ENCODE measurements at regions not wholly inside any gene's neighbourhood (a gene's known extent, or its start where the extent isn't known, plus 50 kb on each side); places are given as distances from the start of the nearest gene placed in this dataset.
"Not testable (repeated sequence)": the region's sequence is repeated elsewhere in the genome, so short reads cannot be mapped to it uniquely, and the experiment has no call there.

- not testable (repeated sequence) for H3K4me3 Mint-ChIP-seq; H3K27me3 Mint-ChIP-seq; ATAC-seq (replicated peaks); H3K4me1 Mint-ChIP-seq; H3K27ac Mint-ChIP-seq; DNase-seq; H3K36me3 Mint-ChIP-seq; H3K9me3 Mint-ChIP-seq
Measured at GRCh38 chr5:134471858-134472449, 53.5 kb upstream of the JADE2 start.

GRCh38 chr5:134468921-134469400 lies 56.5 kb upstream of the JADE2 start:
- Mint-ChIP-seq H3K27ac (no peak overlapping the region), H3K9me3 (peaks cover 7 to 8% of the 10 kb centered on the region in 2 donors), H3K27me3 (no peaks in the 10 kb centered on the region), H3K4me3 (no peak overlapping the region), H3K4me1 (peaks cover 14 to 32% of the 10 kb centered on the region in 2 donors), H3K36me3 (peaks cover 0 to 4% of the 10 kb centered on the region in 2 donors)
- no peak for ATAC-seq (replicated peaks)
- no peak for DNase-seq

GRCh38 chr5:134467231-134467630 lies 55.5 kb upstream of the CDKN2AIPNL start:
- no peak overlapping the region for H3K4me3 Mint-ChIP-seq
- ATAC-seq (replicated peaks) (no peak), DNase-seq (no peak)
- H3K27ac Mint-ChIP-seq: peak overlapping the region; percentile 91
- peaks cover 17 to 43% of the 10 kb centered on the region in 2 donors for H3K4me1 Mint-ChIP-seq
- H3K27me3 Mint-ChIP-seq: no peaks in the 10 kb centered on the region
- H3K36me3 Mint-ChIP-seq: peaks cover 0 to 4% of the 10 kb centered on the region in 2 donors
- H3K9me3 Mint-ChIP-seq: peaks cover 4% of the 10 kb centered on the region in 2 donors

- Mint-ChIP-seq H3K4me3 (peak overlapping the region; percentile 84 to 86), H3K9me3 (no peaks in the 10 kb centered on the region), H3K4me1 (peaks cover 17 to 50% of the 10 kb centered on the region in 2 donors), H3K27me3 (no peaks in the 10 kb centered on the region), H3K36me3 (no peaks in the 10 kb centered on the region), H3K27ac (peak overlapping the region; percentile 91)
- peak; percentile 68 for ATAC-seq (replicated peaks)
- DNase-seq: peak; percentile 44
Measured at GRCh38 chr5:134466241-134467069, 54.8 kb upstream of the CDKN2AIPNL start.

- ATAC-seq (replicated peaks) (peak; percentile 75 to 81), DNase-seq (peak; percentile 72)
- H3K36me3 Mint-ChIP-seq: no peaks in the 10 kb centered on the region
- peak overlapping the region; percentile 84 to 86 for H3K4me3 Mint-ChIP-seq
- H3K4me1 Mint-ChIP-seq: peaks cover 19 to 56% of the 10 kb centered on the region in 2 donors
- no peaks in the 10 kb centered on the region for H3K9me3 Mint-ChIP-seq
- peak overlapping the region; percentile 91 for H3K27ac Mint-ChIP-seq
- H3K27me3 Mint-ChIP-seq: no peaks in the 10 kb centered on the region
Measured at GRCh38 chr5:134465816-134466240, 54.1 kb upstream of the CDKN2AIPNL start.

GRCh38 chr5:134464988-134465815 lies 53.5 kb upstream of the CDKN2AIPNL start:
- H3K36me3 Mint-ChIP-seq: no peaks in the 10 kb centered on the region
- peak in 1 of 2 donors; percentile 62 for ATAC-seq (replicated peaks)
- H3K4me1 Mint-ChIP-seq: peaks cover 19 to 59% of the 10 kb centered on the region in 2 donors

GRCh38 chr5:134463991-134464760 lies 52.5 kb upstream of the CDKN2AIPNL start:
- ATAC-seq (replicated peaks): peak in 1 of 2 donors; percentile 13
- no peaks in the 10 kb centered on the region for H3K36me3 Mint-ChIP-seq
- no peak for DNase-seq
- H3K4me1 Mint-ChIP-seq: peaks cover 22 to 59% of the 10 kb centered on the region in 2 donors
- no peak overlapping the region for H3K4me3 Mint-ChIP-seq
- H3K27me3 Mint-ChIP-seq: no peaks in the 10 kb centered on the region
- H3K9me3 Mint-ChIP-seq: no peaks in the 10 kb centered on the region
- H3K27ac Mint-ChIP-seq: peak overlapping the region; percentile 65

More at GRCh38 chr5:134464988-134465815, 53.5 kb upstream of the CDKN2AIPNL start:
- H3K27me3 Mint-ChIP-seq: no peaks in the 10 kb centered on the region
- DNase-seq: no peak
- H3K4me3 Mint-ChIP-seq: peak overlapping the region; percentile 84 to 86
- no peaks in the 10 kb centered on the region for H3K9me3 Mint-ChIP-seq
- H3K27ac Mint-ChIP-seq: peak overlapping the region; percentile 91

GRCh38 chr5:134463176-134463720 lies 51.6 kb upstream of the CDKN2AIPNL start:
- no peak overlapping the region for H3K4me3 Mint-ChIP-seq
- H3K9me3 Mint-ChIP-seq: no peaks in the 10 kb centered on the region
- H3K27ac Mint-ChIP-seq: no peak overlapping the region
- H3K27me3 Mint-ChIP-seq: no peaks in the 10 kb centered on the region
- DNase-seq (no peak), ATAC-seq (replicated peaks) (no peak)
- H3K4me1 Mint-ChIP-seq: peaks cover 22 to 59% of the 10 kb centered on the region in 2 donors
- no peaks in the 10 kb centered on the region for H3K36me3 Mint-ChIP-seq

- no peak overlapping the region for H3K27ac Mint-ChIP-seq
- no peak for ATAC-seq (replicated peaks)
Measured at GRCh38 chr5:134462761-134463160, 51.1 kb upstream of the CDKN2AIPNL start.

GRCh38 chr5:134462047-134462575 lies 50.4 kb upstream of the CDKN2AIPNL start:
- H3K27me3 Mint-ChIP-seq: no peaks in the 10 kb centered on the region
- ATAC-seq (replicated peaks): no peak
- H3K9me3 Mint-ChIP-seq: no peaks in the 10 kb centered on the region
- H3K36me3 Mint-ChIP-seq: no peaks in the 10 kb centered on the region
- H3K27ac Mint-ChIP-seq: no peak overlapping the region
- H3K4me1 Mint-ChIP-seq: peaks cover 22 to 58% of the 10 kb centered on the region in 2 donors
- DNase-seq: no peak
- H3K4me3 Mint-ChIP-seq: no peak overlapping the region

More at GRCh38 chr5:134462761-134463160, 51.1 kb upstream of the CDKN2AIPNL start:
- Mint-ChIP-seq H3K36me3 (no peaks in the 10 kb centered on the region), H3K9me3 (no peaks in the 10 kb centered on the region), H3K4me1 (peaks cover 22 to 59% of the 10 kb centered on the region in 2 donors), H3K27me3 (no peaks in the 10 kb centered on the region), H3K4me3 (no peak overlapping the region)
- no peak for DNase-seq

Data from stimulated activated naive B cell treated with anti-CD40 and anti-IgM and Interleukin-4, amounts not matched to agents 10 μg/mL and 1 μg/mL and 100 μg/mL, for 72 hours (primary cell).